HG02981 (cell line): ENCODE measurements at regions not wholly inside any gene's neighbourhood (a gene's known extent, or its start where the extent isn't known, plus 50 kb on each side); places are given as distances from the start of the nearest gene placed in this dataset.
"Not testable (repeated sequence)": the region's sequence is repeated elsewhere in the genome, so short reads cannot be mapped to it uniquely, and the experiment has no call there.

Experiments
- ATAC-seq: cut with Tn5 transposase; IDR thresholded peaks from one replicate; pipeline ENCODE4 v1.9.1; 2021; ENCODE audit warnings: mild to moderate bottlenecking, moderate library complexity; ENCODE audit not compliant: unreplicated experiment

DNA sequence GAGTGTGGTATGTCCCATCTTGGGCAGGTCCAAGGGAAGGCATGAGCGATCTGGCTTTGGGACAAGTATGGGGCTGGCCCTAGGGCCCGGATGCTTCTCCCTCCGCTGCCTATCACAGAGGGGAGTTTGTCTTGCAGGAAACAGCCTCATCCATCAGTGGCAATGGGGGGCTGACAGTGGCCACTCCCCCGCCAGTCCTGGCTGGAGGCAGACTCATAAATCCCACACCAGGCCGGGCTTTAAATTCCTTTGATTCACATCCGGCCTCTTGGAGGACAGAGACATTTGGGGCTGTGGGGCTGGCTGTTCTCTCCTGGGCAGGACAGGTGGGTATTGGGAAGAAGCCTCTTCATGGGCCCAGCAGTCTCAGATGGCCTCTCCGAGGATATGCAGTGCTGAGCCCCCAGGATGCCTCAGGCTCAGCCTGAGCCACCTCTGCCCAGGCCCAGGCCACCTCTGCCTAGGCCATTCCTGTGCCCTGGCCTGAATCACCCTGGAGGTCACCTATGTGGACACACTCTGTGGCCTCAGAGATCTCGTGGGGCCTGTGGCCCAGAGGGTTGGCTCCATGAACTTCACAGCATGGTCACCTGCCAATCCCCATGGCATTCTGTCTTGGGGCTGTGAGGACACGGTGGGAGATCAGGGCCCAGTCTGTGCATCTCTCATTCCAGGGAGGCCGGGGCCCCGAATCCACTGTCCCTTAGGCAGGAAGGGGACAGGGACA lies 84.2 kb upstream of the GOLGA6L4 start:
- ATAC-seq = no peak

DNA sequence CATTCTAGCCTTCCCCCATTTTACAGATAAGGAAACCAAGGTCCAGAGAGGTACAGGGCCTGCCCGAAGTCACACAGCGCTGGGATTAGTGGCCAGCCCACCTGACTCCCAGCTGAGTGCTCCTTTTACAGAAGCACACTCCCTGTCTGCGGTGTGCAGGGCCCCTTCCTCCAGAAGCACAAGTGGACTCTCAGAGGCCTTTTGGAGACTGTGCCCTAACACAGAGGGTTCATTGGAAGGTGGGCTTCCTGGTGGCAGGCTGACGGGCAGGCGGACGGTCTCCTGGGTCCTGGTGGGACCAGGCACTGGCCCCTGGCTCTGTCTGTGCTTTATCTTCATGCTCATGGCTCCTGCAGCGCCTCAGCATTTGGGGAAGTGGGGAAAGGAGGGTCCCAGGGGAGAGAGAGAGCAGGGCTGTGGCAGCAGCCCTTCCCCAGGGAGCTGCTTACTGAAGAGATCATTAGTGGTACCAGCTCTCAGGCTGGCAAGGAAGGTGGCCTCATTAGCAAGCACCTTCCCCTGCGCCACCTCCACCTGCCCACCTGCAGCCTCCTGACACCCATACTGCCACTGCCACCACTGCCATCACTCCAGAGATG lies 83.1 kb upstream of the GOLGA6L4 start:
- not testable (repeated sequence) for ATAC-seq

DNA sequence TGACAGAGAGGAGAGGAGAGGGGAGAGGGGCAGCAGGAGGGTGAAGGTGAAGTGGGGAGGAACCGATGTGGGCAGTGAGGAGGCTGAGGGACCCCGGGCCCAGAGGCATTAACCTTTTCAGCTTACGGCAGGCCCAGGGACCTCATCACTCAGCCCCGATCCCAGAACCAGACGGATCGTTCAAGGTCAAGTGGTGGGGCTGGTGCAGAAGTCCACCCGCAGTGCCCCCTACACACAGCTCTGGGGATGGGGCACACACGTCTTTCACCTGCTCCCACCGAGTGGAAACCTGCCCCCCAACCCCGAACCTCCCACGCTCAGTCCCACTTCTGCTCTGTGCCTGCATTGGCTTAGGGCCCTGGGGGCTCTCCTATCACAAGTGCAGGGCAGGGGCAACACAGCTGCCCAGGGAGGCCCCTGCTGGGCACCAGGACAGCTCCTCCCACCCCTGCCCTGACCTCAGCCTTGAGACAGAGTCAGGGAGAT lies 81.9 kb upstream of the GOLGA6L4 start:
- ATAC-seq = not testable (repeated sequence)

DNA sequence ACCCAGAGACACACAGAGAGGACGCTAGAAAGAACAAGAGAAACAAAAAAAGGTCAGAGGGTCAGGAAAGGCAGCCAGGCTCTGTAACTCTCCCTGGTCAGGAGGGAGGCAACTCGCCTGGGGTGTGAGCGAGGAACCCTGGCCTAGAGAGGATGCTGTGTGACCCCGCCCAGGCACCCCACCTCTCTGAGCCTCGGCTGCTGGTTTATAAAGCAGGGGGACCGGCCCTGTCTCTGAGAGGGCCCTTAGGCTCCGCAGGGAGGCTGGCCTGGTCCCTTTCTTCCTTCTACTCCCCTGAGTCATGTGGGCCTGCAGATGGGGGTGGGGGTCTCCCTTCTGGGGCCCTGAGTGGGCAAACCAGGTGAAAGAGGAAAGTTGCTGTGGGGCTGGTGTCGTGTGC lies 81.3 kb upstream of the GOLGA6L4 start:
- not testable (repeated sequence) for ATAC-seq

DNA sequence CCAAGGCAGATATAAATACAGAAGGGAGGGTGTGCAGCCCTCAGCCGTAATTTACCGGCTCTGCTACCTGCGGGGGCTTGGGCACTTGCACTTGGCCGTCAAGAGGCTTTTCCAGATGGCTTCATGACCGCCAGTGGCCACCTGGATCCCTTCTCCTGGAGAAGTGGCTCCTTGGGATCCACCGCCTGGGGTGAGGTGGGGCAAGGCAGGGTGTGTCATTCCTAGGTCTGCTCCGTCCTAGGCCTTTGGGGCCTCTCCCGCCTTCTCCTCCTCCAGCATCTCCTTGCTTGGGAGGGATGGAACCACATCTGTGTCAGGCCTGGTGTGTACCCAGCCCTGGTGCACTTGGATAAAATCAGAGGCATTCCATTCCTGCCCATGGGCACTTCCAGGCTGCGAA lies 80.8 kb upstream of the GOLGA6L4 start:
- not testable (repeated sequence) for ATAC-seq

DNA sequence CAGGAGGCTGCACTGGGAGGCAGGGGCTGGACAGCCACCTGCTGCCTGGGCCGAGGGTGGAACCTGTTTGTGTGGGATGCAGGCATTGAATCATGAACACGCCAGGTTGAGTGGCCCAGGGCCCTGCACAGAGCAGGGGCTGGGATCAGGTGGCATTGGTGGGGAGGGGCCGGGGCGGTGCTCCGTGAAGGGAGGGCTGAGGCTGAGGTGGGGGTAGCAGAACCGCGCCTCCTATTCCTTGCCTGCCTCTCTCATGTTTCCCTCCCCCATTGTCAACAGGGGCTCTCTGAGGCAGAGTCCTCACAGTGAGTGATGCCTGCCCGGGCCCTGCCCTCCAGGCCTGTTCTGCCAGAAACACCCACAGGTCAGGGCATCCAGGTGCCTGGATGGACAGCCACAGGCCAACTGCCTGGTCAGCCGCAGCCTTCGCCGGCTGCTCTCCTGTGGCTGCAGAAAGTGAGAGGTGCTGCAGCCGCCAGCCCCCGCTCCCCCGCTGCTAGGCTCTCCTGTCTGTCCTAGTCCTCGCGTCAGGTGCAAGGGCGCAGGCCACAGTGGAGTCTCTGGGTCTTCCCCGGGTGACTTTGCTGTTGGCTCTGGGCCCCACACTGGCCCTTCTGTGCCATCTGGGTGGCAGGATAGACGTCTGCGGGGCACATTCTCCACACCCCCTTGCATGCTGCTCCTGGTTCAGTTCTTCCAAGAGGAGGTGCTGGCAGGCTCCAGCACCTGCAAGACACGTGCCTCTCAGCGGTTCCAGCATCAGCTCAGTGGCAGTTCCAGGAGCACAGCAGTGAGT lies 79.6 kb upstream of the GOLGA6L4 start:
- ATAC-seq = not testable (repeated sequence)

DNA sequence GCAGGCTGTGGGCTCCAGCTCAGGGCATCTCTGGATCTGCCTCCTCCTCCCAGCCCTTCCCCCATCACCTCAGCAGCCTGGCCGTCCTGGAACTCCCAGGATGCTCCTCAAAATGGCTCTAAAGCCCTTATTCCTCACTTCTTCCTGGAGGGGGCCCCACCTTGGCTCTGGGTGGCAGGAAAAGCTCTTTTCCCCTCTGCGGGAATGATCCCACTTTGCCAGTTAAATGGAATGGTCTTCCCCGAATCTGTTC lies 79.1 kb upstream of the GOLGA6L4 start:
- not testable (repeated sequence) for ATAC-seq

DNA sequence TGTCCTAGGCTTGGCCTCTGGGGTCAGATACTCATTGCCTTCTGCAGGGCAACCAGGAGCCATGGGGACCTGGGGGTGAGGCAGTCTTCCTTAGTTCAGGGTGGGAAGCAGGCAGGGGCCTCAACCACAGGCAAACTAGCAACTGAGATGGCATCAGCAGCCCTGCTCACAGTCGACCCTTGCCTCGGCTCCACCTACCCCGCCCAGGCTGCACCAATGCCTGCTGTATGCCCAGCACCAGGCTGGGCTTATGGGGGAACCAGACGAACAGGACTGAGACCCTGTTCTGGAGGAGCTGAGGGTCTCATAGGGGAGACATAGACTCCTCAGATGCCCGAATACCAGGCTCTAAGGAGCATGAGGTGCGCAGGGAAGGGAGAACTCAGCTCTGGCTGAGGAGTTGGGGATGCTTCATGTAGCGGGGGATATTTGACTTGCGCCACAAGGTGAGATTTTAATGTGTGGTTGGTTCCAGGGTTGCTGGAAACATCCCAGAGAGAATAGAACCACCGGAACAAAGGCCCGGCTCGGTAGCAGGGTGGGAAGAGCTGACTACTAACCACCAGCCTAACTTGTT lies 78.4 kb upstream of the GOLGA6L4 start:
- ATAC-seq = not testable (repeated sequence)

DNA sequence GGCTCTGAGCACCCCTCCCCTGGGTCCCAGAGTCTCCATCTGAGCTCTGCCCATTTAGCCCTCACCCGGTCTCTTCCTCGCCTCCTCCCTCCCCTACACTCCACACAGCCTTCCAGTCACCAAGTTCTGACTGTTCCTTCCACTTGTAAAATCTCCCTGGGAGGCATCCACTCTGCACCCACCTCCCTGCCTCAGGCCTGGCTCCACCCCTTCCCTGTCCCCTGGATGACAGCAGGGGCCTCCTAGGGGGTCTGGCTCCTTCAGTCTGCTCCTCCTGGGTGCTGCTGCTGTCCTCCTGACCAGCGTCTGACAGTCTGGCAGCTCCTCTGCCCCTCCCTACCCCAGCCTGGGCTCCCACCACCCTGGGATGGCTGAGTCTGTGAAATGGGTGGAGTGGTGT lies 77.7 kb upstream of the GOLGA6L4 start:
- ATAC-seq = not testable (repeated sequence)

DNA sequence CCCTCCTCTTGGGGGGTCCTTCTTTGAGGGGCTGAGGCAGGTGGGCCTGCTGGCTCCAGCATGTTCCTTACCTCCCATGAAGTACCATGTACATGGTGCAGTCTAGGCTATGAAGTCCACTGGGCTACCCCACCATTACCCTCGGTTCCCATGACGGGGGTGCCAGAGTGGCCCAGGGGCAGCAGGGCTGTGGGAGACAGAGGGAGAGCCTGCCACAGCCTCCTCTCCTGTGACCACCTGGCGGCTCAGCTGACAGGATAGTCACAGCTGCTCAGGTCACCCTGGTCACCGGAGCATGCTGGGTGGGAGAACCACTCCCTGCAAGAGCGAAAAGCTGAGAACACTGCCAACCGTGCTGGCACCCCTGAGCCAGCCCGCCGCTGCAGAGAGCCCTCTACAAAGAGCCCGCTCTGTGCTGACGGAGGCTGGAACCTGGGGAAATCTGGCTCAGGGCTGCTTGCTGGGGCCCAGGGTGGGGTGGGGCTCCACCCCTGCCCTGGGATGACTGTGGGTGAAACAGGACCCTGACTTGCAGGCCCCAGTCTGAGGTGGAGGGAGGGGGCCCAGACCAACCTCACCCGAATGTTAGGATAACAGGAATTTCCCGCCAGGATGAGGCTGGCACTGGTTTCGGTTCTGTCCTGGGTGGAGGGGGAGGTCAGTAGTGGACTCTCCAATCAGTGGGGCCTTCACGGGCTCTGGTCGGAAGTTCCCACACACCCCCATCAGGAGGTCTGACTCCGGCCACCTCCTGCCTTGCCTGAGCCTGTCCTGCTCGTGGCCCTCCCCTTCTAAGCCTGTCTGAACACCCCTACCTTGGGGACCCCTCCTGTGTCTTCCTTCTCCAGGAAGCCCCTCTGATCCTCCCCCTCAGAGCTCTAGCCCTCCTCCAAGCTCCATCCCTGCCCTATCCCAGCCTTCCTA lies 76.0 kb upstream of the GOLGA6L4 start:
- not testable (repeated sequence) for ATAC-seq

DNA sequence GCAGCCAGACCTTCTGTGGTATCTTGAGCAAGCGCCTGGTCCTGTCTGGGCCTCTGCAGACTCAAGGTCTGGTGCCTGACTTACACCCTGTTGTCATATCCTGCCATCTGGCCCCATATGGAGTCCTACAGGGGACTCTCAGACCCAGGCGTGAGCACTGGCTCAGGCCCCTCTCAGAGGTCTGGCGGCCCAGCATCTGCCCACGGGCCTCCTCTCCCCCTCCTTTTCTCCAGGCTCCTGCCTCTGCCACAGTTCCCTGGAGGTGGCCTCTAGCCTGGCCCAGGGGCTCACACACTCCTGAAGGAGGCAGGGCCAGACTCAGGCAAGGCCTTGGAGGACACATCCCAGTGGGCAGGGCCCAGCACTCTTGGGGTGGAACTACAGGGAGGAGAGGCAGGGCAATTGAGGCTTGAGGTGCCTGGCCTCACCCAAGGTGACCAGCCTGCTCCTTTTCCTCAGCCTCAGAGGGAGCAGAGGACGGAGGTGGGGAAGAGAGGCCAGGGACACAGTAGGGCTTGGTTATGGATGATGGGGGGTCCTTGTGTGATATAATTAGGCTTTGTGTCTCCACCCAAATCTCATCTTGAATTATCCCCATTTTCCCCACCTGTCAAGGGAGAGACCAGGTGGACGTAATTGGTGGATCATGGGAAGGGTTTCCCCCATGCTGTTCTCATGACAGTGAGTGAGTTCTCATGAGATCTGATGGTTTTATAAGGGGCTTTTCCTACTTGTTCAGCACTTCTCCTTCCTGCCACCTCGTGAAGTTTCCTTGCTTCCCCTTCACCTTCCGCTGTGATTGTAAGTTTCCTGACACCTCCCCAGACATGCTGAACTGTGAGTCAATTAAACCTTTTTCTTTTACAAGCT lies 70.9 kb upstream of the GOLGA6L4 start:
- ATAC-seq = not testable (repeated sequence)

DNA sequence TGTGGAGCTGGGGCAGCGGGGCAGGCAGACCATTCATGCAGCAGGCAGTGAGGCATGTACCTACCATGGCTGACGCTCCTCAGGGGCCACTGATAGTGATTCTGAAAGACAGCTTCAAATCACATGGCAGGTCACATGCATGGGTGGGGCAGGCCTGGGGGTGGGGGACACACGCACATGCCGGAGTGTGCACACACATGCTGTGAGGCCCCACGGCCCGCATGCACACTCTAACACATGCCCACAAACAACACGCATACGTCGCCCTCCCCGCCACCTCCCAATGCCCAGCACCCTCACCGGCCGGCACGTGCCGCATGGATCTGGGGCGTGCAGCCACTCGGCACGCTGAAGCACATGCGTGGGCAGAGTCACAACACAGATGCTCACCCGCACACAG lies 65.5 kb upstream of the GOLGA6L4 start:
- not testable (repeated sequence) for ATAC-seq

DNA sequence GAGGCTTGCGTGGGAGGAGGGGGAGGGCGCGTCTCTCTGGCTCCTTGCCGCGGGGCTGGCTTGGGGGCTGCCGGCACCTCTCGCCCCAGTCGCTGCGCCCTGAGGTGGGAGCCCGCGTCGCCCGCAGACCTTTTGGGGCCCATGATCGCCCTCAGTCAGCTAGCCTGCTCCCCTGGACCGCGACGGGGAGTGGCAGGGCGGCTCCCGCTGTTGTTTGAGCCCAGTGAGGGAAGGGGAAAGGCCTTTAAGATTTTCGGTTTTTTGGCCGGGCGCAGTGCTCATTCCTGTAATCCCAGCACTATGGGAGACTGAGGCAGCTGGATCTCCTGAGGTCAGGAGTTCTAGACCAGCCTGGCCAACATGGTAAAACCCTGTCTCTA lies 62.4 kb upstream of the GOLGA6L4 start:
- not testable (repeated sequence) for ATAC-seq
